GM12891 (cell line): ENCODE measurements at regions not wholly inside any gene's neighbourhood (a gene's known extent, or its start where the extent isn't known, plus 50 kb on each side); places are given as distances from the start of the nearest gene placed in this dataset.

Experiments used
- POLR2A ChIP-seq: IDR thresholded peaks from 2 replicates; pipeline ENCODE4 v1.6.1; 2011; ENCODE audit warnings: low read depth, low read length, control low read depth
- POLR2AphosphoS5 ChIP-seq: IDR thresholded peaks from 2 replicates; pipeline ENCODE4 v1.6.1; 2011; ENCODE audit warnings: low read depth, low read length, control low read depth

DNA sequence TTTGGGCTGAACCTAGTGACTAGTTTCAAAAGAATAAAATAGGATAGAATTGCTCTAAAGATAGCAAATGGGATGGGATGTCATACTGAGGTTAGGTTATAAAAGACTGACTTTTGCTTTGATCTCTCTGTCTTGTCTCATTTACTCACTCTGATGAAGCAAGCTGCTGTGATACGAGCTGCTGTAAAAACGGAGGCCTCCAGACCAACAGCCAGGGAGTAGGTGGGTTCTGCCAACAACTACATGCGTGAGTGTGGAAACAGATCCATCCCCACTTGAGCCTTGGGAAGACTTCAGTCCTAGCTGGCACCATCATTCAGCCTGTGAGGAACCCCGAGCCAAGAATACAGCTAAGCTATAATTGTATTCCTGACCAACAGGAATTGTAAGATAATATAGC, 373.9 kb upstream of the CA10 start:
- TF ChIP-seq POLR2A (no peak), POLR2AphosphoS5 (no peak)
